T-helper 1 cell treated with Interleukin-12 subunit alpha and Interleukin-12 subunit beta and Interleukin-4 antibody, amounts not matched to agents 30 ng/mL and 1 ng/mL, for 36 hours (primary cell): ENCODE measurements at regions not wholly inside any gene's neighbourhood (a gene's known extent, or its start where the extent isn't known, plus 50 kb on each side); places are given as distances from the start of the nearest gene placed in this dataset.

Source experiments
- intact Hi-C: fragments of 100-400 bp; cut with micrococcal nuclease; formaldehyde crosslinking; loops from one replicate; pipeline ENCODE4 v1.15.1; 2024

DNA sequence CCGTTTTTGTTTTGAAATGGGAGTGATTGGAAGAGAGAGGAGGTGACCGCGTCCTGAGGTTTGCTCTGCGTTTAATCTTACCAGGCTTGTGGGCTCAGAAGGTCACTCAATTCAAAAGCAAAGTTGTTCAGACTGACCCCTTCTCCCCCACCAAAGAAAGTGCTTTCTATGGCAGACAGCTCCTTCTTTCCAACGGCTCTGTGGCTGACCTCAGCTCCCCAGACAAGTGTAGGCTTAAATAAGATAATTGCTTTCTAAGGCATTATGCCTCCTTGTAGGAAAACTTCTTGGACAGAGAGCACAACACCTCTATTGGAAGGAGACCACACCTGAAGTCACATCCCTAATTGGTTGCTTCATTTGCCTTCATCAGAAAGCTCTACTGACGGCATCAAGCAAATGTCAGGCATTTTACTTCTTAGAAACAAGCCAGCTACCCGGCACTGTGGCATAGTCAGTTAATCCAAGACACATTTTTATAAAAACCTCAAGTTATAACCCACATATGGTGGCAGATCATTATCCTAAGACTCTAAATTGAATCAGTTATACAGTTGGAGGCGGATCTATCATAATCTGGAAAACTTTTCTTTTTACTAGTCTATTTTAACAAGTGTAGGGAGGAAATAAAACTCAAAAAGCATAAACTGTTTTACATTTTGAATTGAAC is 94.9 kb downstream of the TMEM174 start:
- intact Hi-C loops: no loop called here

DNA sequence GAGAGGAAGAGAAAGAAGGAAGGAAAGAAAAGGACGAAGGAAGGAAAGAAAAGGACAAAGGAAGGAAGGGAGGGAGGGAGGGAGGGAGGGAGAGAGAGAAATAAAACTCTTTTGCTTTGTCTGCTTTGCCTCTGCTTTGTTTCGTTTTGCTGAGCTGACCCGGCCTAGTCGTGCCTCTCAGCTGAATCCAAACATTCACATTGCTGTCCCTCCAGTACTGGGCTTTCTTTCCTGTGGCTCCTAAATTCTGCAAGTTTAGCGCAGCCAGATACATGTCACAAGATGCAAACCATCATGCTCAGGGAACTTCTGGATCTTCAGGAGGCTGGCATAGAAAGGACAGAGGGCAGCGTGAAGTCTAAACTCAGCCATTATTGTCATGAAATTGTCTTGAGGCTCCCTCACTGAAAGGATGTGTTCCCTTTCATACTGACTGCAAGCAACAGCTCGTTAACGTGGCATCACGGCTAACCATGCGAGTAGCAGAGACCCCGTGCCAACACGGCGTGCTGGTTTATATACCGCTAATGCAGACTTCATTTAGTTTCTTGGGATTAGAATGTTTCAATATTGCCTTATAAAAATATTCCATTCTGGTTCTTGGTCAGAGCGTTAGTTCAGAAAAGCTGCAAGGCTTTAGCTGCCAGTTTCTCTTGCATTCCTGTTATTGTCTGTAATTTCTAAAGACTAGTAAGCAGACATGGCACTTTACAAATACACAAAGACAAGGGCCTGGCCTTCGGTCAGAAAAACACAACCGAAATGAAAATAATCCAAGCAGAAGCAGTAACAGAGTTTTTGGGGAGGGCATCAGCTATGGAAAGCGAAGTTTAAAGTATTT is 94.2 kb downstream of the TMEM174 start:
- intact Hi-C loops: no loop called here

DNA sequence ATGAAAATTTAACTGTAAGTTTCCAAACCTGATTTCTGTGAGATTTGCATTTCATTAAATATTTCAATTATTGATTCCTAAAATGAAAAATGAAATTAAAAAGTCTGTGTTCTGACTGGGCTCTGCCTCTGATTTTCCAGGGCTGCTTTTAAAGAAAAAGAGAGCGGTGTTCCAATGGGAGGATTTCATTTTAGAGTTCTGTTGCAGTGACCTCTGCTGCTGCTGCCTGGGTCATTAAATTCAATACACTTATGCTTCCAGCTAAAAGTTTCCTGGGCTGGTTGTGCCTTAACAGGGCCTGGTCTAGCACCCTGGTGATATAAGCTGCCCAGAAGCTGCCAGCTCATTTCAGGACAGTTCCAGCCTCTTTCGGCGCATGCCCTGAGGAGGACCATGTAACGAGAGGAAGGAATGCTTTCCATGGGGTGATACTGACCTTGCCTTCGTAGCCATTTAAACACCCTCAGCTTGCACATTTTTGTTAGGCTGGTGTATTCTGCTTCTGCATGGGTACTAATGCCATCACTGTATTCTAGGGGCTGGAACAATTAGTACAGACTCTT is 93.3 kb downstream of the TMEM174 start:
- intact Hi-C loops: no loop called here

DNA sequence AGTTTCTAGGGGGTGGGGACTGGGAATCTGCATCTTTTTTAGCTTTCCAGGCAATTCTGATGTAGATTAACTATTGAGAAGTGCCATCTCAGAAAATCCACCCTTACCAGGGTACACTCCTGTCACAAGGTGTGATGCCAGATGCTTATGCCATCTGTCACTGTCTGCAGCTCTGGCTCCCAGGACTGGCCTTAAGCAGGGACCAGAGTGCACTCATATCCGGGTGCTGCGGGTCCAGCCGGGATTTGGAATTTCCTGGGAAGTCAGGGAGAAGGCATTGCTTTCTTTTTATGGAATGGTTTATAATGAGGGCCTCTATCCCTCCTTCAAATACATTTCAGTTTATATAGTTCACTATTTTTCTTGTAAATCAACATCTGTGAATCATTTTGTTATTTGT is 92.6 kb downstream of the TMEM174 start:
- intact Hi-C loops: no loop called here

DNA sequence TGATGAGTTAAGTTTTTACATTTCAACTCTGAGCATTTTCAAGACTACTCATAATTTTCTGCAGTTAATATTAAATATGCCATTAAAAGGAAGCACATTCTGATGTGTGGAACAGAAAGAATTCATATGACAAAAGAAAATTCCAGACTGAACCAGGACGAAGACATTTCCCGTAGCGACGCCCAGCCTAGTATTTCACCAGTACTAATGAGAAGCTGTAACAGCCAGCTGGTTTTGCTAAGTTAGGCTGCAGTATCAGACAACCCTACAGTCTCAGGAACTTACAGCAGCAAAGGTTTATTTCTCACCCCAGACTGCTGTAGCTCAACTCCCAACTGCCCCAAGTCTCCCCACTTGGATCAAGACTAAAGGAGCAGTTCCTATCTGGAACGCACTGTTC is 91.6 kb downstream of the TMEM174 start:
- intact Hi-C loops: no loop called here

GRCh38 chr5:73263001-73263710 is 90.2 kb downstream of the TMEM174 start:
- intact Hi-C loops: no loop called here

DNA sequence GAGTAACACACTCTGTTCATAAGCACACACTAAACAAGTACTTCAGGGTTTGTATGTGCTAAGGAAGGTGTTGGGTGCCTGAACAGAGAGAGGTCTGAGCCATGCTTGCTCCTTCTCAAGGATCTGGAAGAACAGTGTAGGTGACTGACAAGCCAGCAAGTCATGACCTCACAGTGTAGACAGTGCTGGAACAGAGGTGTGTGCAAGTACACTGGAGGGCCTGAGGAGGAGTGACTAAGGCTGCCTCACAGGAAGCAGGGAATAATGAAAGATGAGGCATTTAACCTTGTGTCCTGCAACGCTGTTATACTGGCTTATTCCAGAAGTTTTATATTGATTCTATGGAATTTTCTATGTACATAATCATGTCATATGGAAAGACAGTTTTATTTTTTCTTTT is 83.9 kb downstream of the TMEM174 start:
- intact Hi-C loops: no loop called here

DNA sequence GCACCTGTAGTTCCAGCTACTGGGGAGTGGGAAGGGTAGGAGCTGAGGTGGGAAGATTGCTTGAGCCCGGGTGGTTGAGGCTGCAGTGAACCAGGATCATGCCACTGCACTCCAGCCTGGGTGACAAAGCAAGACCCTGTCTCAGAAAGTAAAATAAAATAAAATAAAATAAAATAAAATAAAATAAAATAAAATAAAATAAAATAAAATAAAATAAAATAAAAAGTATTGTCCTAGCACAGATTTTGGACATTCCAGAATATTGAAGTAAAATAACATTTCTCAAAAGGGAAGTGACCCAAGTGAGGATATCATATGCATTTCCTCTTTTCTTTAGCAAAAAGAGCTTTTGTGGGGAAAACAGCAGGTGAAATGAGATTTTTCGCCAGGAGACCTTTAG is 83.5 kb downstream of the TMEM174 start:
- intact Hi-C loops: no loop called here

DNA sequence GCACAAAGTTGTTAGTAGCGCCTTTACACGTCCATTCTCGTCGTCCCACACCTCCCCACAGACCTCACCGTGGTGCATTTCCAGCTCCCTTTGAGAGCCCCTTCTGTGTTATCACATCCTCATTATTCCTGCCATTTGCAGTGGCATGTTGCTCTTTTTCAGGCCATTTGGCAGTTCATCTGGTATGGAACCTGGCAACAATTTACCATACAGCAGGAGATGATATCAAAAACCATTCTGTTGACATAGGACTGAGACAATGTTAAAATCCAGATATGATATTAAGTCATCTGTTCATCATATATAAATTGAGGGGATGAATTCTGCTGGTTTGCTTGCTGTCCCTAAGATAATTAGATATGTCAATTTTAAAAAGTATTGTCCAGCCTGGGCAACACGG is 83.0 kb downstream of the TMEM174 start:
- intact Hi-C loops: no loop called here

DNA sequence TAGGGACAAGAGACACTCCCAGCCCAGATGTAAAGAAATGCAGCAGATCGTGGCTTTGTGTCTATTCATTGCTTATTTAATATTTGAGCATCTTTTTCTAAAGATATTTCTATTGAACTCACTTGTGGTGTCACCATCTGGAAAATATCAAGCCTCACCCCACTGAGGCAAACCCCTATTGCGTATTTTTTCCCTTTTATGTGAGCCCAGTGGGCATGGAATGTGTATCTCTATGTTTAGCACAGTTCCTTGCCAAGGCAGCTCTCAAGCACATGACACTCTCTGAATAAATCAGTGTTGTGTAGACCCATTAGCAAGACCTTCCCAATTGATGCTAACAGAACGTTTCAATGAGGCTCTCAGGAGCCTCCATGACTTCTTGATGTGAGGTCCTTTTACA is 81.6 kb downstream of the TMEM174 start:
- intact Hi-C loops: no loop called here

DNA sequence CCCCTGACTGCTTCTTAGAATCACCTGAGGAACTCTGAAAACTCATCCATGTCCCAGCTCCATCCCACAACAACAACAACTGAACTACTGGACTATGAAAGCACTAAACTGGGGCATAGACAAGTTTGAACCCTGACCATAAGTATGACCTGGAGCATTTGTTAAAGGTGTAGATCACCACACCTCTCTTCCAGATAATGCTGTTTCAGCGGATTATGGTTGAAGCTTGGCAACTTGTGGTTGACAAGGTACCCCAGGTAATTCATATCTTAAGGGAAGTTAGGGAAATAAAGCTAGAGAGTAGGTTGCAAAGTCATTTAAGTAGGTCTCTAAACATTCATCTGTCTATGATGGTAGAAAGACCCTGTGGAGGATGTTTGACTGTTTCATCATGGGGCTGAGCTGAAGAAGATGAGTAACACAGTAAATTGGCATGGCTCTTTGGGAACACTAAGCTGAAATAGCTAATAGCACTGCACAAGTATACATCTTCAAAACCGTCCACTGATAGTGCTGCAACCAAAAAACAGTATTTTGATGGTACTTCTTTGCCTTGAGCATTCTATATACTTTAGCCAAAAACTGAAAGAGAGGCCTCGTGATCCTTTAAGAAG is 80.2 kb downstream of the TMEM174 start:
- intact Hi-C loops: no loop called here

- intact Hi-C loops: no loop called here
These were observed 77.7 kb downstream of the TMEM174 start for GRCh38 chr5:73250645-73251044.

DNA sequence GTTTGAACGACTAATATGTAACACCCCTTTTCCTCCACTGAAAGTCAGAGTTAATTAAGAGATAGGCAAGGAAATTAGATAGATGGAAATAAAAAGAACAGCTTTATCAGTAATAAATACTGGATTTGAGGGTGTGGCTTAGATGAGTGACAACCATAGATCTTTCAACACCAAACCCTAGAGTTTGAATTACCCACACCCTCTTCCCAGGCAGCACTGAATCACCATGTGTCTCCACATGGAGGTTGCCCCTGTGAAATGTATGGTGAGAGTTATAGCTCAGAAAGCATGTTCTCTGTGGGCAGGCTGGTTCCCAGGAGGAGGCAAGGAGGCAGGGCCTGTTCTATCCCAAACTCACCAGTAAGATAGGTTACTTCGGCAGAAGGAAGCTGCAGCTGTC is 69.7 kb downstream of the TMEM174 start:
- intact Hi-C loops: no loop called here

DNA sequence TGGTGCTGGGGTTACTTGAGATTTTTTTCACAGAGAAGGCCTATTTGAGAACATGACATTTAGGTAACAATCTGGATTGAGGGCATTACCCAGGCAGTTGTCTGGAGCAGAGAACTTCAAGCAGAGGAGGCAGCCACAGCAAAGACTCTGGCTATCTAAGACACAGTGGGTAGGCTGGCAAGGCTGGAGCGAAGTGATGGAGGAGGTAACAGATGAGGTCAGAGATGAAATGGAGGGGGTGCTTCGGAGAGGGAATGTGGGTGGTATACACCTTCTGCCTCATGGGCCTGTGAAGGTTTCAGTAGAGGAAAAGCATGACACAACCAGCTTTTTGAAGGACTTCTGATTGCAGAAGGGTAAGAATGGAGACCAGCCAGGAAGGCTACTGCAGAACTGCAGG is 65.9 kb downstream of the TMEM174 start:
- intact Hi-C loops: no loop called here

DNA sequence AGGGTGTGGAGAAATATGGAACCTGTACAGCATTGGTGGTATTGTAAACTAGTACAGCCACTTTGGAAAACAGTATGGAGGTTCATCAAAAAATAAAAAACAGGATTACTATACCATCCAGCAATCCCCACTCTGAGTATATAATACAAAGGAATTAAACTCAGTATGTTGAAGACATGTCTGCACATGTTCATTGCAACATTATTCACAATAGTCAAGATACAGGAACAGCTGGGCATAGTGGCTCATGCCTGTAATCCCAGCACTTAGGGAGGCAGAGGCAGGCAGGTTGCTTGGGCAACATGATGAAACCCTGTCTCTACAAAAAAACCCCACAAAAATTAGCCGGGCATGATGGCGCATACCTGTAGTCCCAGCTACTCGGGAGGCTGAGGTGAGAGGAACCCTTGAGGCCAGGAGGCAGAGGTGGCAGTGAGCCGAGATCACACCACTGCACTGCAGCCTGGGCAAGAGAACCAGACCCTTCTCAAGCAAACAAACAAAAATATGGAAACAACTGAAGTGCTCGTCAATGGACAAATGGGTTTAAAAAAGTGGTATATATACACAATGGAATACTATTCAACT is 63.6 kb downstream of the TMEM174 start:
- intact Hi-C loops: no loop called here

- intact Hi-C loops: loop anchor here (2.0 to 5.0 kb wide), 2 partner anchors 153 to 215 kb away; partner anchors contain the start of gene FOXD1
These were observed 61.2 kb downstream of the TMEM174 start for GRCh38 chr5:73234204-73234555.

DNA sequence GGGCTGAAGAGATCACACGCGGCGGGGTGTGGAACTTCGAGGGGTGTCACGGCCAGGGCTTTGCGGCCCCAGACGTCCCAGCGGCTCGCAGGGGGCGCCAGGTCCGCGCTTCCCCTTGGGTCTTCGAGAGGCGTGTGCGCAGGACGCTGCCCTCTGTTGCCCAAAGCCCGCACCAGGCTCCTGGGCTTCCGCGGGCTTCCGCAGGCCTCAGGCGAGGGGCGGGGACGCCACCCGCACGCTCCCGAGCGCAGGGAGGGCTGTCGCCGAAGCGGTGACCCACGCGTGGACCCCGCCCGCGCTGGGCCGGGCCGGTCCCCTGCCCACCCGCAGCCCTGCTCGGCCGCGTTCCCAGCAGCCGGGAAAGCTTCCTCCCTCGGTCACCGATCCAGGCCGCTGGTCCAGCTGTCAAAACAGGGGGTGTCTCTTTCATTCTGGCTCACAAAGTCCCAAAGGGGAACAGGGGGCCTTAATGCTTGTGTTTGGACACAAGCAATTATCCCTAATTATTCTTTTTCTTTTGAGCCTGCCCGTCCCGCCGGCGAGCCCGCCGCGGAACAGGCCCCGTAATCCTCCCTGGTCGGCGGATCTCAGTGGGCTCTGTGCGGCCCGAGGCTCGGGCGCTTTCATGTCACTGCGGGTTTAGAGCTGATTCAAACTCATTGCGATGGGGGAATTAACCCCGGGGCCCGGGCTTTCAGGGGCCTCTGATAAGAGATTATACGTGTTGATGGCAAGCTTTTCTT is 60.6 kb downstream of the TMEM174 start:
- intact Hi-C loops: loop anchor here (2.0 to 5.0 kb wide), 3 partner anchors 67 to 215 kb away; partner anchors contain the start of gene FOXD1

GRCh38 chr5:73233053-73233460 is 60.1 kb downstream of the TMEM174 start:
- intact Hi-C loops: loop anchor here (2.0 to 5.0 kb wide), 2 partner anchors 68 to 154 kb away; no protein-coding TSS in a partner anchor

- intact Hi-C loops: loop anchor here (2.0 to 5.0 kb wide), 2 partner anchors 68 to 155 kb away; no protein-coding TSS in a partner anchor
These were observed 59.5 kb downstream of the TMEM174 start for GRCh38 chr5:73232266-73233041.
